ENCODE measurements at regions not wholly inside any gene's neighbourhood (a gene's known extent, or its start where the extent isn't known, plus 50 kb on each side); places are given as distances from the start of the nearest gene placed in this dataset.

DNA sequence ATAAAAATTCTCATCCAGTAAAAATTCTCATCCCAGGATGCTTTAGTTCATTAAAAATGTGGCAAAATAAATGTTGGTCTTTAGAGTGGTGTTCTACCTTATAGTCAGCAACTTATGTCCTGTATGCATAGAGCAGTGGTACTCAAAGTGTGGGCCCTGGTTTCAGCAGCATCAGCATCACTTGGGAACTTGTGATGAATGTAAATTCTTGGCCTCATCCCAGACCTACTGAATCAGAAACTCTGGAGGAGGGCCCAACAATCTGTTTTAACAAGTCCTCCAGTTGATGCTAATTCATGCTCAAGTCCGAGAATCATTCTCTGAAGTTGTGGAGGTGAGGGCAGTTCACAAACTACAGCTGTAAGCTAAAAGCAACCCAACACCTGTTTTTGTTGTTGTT, 307.3 kb upstream of the SATB1 start:
- intact Hi-C loops (cut with micrococcal nuclease): no loop called here
- H3K27me3 ChIP-seq (ENCODE audit: control insufficient read depth in 2 of 2, insufficient read depth in 2 of 2, low read length in 2 of 2): no peaks in the 10 kb centered on the region
- no peak overlapping the region for H3K4me3 ChIP-seq (replicated peaks in 1 of 3; ENCODE audit: low read depth in 2 of 3, low read length in 3 of 3)
- no peak overlapping the region for H3K27ac Mint-ChIP-seq
- H3K4me2 ChIP-seq (replicated peaks; ENCODE audit: extremely low read depth, low read length, poor library complexity, severe bottlenecking): no peak overlapping the region
- no peak for DNase-seq
- WGBS (ENCODE audit: insufficient coverage): no CpG with 5 or more reads among the region's 1 CpG
- no peak overlapping the region for H3K9ac ChIP-seq (ENCODE audit: insufficient read depth, low read length, poor library complexity, severe bottlenecking)
- H3K4me1 ChIP-seq (ENCODE audit: control insufficient read depth in 1 of 2, insufficient read depth in 2 of 2, low read length in 2 of 2): peaks cover 8 to 9% of the 10 kb centered on the region in 2 donors
- no peak overlapping the region for H3K4me3 Mint-ChIP-seq
- H3K9me3 ChIP-seq (replicated peaks in 1 of 2; ENCODE audit: control insufficient read depth in 1 of 2, insufficient read depth in 1 of 2, low read length in 2 of 2): no peaks in the 10 kb centered on the region
- no peaks in the 10 kb centered on the region for H3K9me3 Mint-ChIP-seq
- no peaks in the 10 kb centered on the region for H4K20me1 ChIP-seq (ENCODE audit: insufficient read depth, low read length)
- peaks cover 13% of the 10 kb centered on the region for H3K4me1 Mint-ChIP-seq
- H3K79me2 ChIP-seq (ENCODE audit: insufficient read depth, low read length): no peaks in the 10 kb centered on the region
- H3K27me3 Mint-ChIP-seq (ENCODE audit: low read depth in 3 of 3): peaks cover 0 to 2% (median 0%) of the 10 kb centered on the region in 3 donors
- H3K27ac ChIP-seq (ENCODE audit: low read depth in 1 of 2, low read length in 2 of 2): no peak overlapping the region
- TF ChIP-seq, protein P1, sequence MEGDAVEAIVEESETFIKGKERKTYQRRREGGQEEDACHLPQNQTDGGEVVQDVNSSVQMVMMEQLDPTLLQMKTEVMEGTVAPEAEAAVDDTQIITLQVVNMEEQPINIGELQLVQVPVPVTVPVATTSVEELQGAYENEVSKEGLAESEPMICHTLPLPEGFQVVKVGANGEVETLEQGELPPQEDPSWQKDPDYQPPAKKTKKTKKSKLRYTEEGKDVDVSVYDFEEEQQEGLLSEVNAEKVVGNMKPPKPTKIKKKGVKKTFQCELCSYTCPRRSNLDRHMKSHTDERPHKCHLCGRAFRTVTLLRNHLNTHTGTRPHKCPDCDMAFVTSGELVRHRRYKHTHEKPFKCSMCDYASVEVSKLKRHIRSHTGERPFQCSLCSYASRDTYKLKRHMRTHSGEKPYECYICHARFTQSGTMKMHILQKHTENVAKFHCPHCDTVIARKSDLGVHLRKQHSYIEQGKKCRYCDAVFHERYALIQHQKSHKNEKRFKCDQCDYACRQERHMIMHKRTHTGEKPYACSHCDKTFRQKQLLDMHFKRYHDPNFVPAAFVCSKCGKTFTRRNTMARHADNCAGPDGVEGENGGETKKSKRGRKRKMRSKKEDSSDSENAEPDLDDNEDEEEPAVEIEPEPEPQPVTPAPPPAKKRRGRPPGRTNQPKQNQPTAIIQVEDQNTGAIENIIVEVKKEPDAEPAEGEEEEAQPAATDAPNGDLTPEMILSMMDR (IDR thresholded peaks at IDR 0.05): no peak
- H3K36me3 Mint-ChIP-seq: no peaks in the 10 kb centered on the region
- H3K36me3 ChIP-seq (replicated peaks in 1 of 2; ENCODE audit: control insufficient read depth in 1 of 2, insufficient read depth in 2 of 2, low read length in 2 of 2): no peaks in the 10 kb centered on the region
- no peak overlapping the region for H2AFZ ChIP-seq (ENCODE audit: insufficient read depth, low read depth, low read length, poor library complexity, severe bottlenecking)

DNA sequence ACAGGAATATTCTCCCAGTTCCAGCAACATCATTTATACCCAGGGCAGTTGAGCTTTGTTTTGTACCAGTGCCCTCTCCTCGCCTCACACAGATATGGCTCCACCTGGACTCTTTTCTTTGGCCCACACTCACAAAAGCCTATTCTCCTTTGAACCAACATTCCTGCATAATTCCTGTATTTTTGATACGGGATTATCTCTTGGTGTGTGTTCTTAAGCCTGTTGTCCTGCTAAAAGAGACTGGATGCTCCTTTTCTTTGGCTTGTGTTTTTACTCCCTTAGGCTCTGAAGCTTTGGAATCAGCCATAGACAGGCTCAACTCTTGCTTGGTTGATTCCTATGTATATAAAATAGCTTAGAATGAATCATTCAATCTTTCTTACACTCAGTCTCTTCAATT, 305.4 kb upstream of the SATB1 start:
- TF ChIP-seq, protein P1 (IDR thresholded peaks at IDR 0.05): no peak
- DNase-seq: no peak
- Mint-ChIP-seq H3K36me3 (no peaks in the 10 kb centered on the region), H3K27me3 (ENCODE audit: low read depth in 3 of 3) (peaks cover 0 to 1% (median 0%) of the 10 kb centered on the region in 3 donors), H3K9me3 (no peaks in the 10 kb centered on the region), H3K4me3 (no peak overlapping the region), H3K4me1 (peaks cover 31% of the 10 kb centered on the region), H3K27ac (no peak overlapping the region)
- H3K79me2 ChIP-seq (ENCODE audit: insufficient read depth, low read length): no peaks in the 10 kb centered on the region
- H3K27ac ChIP-seq (ENCODE audit: low read depth in 1 of 2, low read length in 2 of 2): no peak overlapping the region
- H3K9ac ChIP-seq (ENCODE audit: insufficient read depth, low read length, poor library complexity, severe bottlenecking): no peak overlapping the region
- intact Hi-C loops (cut with micrococcal nuclease): no loop called here
- no peaks in the 10 kb centered on the region for H3K9me3 ChIP-seq (replicated peaks in 1 of 2; ENCODE audit: control insufficient read depth in 1 of 2, insufficient read depth in 1 of 2, low read length in 2 of 2)
- peaks cover 26 to 29% of the 10 kb centered on the region in 2 donors for H3K4me1 ChIP-seq (ENCODE audit: control insufficient read depth in 1 of 2, insufficient read depth in 2 of 2, low read length in 2 of 2)
- H3K27me3 ChIP-seq (ENCODE audit: control insufficient read depth in 2 of 2, insufficient read depth in 2 of 2, low read length in 2 of 2): no peaks in the 10 kb centered on the region
- no peak overlapping the region for H3K4me2 ChIP-seq (replicated peaks; ENCODE audit: extremely low read depth, low read length, poor library complexity, severe bottlenecking)
- WGBS (ENCODE audit: insufficient coverage): no CpG with 5 or more reads among the region's 2 CpGs
- no peaks in the 10 kb centered on the region for H3K36me3 ChIP-seq (replicated peaks in 1 of 2; ENCODE audit: control insufficient read depth in 1 of 2, insufficient read depth in 2 of 2, low read length in 2 of 2)
- no peak overlapping the region for H2AFZ ChIP-seq (ENCODE audit: insufficient read depth, low read depth, low read length, poor library complexity, severe bottlenecking)
- H3K4me3 ChIP-seq (replicated peaks in 1 of 3; ENCODE audit: low read depth in 2 of 3, low read length in 3 of 3): no peak overlapping the region
- no peaks in the 10 kb centered on the region for H4K20me1 ChIP-seq (ENCODE audit: insufficient read depth, low read length)
